NT2/D1 (cell line): ENCODE measurements at regions not wholly inside any gene's neighbourhood (a gene's known extent, or its start where the extent isn't known, plus 50 kb on each side); places are given as distances from the start of the nearest gene placed in this dataset.

Source experiments
- SUZ12 ChIP-seq: IDR thresholded peaks from 2 replicates; pipeline ENCODE4 v1.6.1; 2011; ENCODE audit not compliant: insufficient read length, insufficient read depth; ENCODE audit errors: extremely low read depth
- YY1 ChIP-seq: IDR thresholded peaks from 2 replicates; pipeline ENCODE4 v1.6.1; 2011; ENCODE audit not compliant: insufficient read length, insufficient read depth

- TF ChIP-seq YY1 (no peak), SUZ12 (no peak)
These were observed 675.0 kb downstream of the USP25 start for GRCh38 chr21:16404776-16405175.
